ENCODE measurements at regions not wholly inside any gene's neighbourhood (a gene's known extent, or its start where the extent isn't known, plus 50 kb on each side); places are given as distances from the start of the nearest gene placed in this dataset.

- no peak for DNase-seq
Measured at GRCh38 chr9:105150991-105151685, 93.3 kb upstream of the SLC44A1 start.

- no peak for DNase-seq
Measured at GRCh38 chr9:105151686-105151995, 92.8 kb upstream of the SLC44A1 start.

- DNase-seq, result no peak
Measured at GRCh38 chr9:105154723-105155191, 89.7 kb upstream of the SLC44A1 start.

GRCh38 chr9:105157171-105157583 lies 87.3 kb upstream of the SLC44A1 start:
- no peak for DNase-seq

- no peak for DNase-seq
Measured at GRCh38 chr9:105158020-105158419, 86.4 kb upstream of the SLC44A1 start.

GRCh38 chr9:105158898-105159297 lies 85.6 kb upstream of the SLC44A1 start:
- DNase-seq, result no peak

- DNase-seq, result no peak
Measured at GRCh38 chr9:105168870-105169319, 75.6 kb upstream of the SLC44A1 start.

GRCh38 chr9:105171076-105171475 lies 73.4 kb upstream of the SLC44A1 start:
- no peak for DNase-seq

GRCh38 chr9:105171589-105171988 lies 72.9 kb upstream of the SLC44A1 start:
- DNase-seq, result no peak

- DNase-seq, result no peak
Measured at GRCh38 chr9:105172436-105172835, 72.0 kb upstream of the SLC44A1 start.

GRCh38 chr9:105173306-105173705 lies 71.1 kb upstream of the SLC44A1 start:
- DNase-seq, result no peak

- no peak for DNase-seq
Measured at GRCh38 chr9:105173826-105174225, 70.6 kb upstream of the SLC44A1 start.

- no peak for DNase-seq
Measured at GRCh38 chr9:105176194-105176593, 68.3 kb upstream of the SLC44A1 start.

GRCh38 chr9:105178076-105178475 lies 66.4 kb upstream of the SLC44A1 start:
- DNase-seq, result no peak

GRCh38 chr9:105187781-105188180 lies 56.7 kb upstream of the SLC44A1 start:
- no peak for DNase-seq

GRCh38 chr9:105188746-105189145 lies 55.7 kb upstream of the SLC44A1 start:
- DNase-seq, result no peak

- no peak for DNase-seq
Measured at GRCh38 chr9:105191508-105192121, 52.8 kb upstream of the SLC44A1 start.

GRCh38 chr9:105193560-105193959 lies 50.9 kb upstream of the SLC44A1 start:
- no peak for DNase-seq

- DNase-seq, result no peak
Measured at GRCh38 chr9:105194234-105194633, 50.2 kb upstream of the SLC44A1 start.

Data from activated CD4-positive, alpha-beta T cell treated with anti-CD3 and anti-CD28 coated beads, Interleukin-2, amount 50 U/mL, for 4 hours (primary cell).